KG1 (cell line): ENCODE measurements at regions not wholly inside any gene's neighbourhood (a gene's known extent, or its start where the extent isn't known, plus 50 kb on each side); places are given as distances from the start of the nearest gene placed in this dataset.
"Not testable (repeated sequence)": the region's sequence is repeated elsewhere in the genome, so short reads cannot be mapped to it uniquely, and the experiment has no call there.

ENCODE experiments used
- DNase-seq: peaks from one replicate; lab custom pipeline; 2025; lab: John Stamatoyannopoulos, UW

DNA sequence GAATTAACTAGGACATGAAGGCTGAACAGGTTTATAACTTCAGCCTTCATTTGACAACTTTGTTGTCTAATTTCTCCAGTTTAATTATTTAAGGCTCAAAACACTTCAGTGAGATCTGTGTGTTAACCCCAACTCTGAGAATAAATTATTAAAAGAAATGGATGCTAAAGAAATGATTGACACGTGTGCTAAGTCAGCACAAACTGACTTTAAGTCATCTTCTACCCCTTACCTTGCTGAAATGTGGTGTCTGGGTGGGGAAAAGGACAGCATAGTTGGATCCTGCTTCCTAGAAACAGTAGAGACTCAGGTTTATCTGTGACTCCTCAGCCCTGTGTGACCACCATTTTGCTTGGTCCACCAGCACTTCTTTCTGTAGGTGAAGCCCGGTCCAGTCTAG is 324.8 kb upstream of the NPSR1 start:
- DNase-seq, result no peak

DNA sequence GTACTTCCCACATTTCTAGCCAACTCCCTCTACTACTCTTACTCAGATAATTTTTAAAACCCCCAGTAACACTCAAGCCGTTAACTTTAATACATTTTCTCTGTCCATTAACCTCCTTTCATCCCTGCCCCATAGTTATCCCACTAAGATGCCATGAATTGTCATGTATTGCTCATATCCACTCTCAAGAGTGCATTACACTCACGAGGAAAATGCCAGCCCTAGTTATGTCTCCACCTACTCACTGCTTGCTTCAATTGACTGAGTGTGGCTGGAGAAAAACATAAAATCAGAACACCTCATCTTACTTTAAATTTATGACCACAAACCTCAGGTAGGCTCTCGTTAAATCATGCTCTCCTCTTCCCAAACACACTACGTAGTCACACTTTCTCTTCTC is 324.1 kb upstream of the NPSR1 start:
- DNase-seq, result no peak

DNA sequence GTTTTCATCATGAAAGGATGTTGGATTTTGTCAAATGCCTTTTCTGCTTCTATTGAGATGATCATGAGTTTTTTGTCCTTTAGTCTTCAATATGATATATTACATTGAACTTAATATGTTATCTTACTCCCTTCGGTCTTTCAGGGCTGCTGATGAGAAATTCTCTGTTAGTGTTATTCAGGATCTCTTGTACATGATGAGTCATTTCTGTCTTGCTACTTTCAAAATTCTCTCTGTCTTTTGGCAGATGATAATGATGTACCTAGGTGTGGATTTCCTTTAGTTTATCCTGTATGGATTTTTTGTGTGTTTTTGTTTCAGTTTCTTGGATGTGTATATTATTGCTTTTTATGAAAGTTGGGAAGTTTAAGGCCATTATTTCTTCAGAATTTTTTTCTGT is 320.9 kb upstream of the NPSR1 start:
- DNase-seq, result no peak

DNA sequence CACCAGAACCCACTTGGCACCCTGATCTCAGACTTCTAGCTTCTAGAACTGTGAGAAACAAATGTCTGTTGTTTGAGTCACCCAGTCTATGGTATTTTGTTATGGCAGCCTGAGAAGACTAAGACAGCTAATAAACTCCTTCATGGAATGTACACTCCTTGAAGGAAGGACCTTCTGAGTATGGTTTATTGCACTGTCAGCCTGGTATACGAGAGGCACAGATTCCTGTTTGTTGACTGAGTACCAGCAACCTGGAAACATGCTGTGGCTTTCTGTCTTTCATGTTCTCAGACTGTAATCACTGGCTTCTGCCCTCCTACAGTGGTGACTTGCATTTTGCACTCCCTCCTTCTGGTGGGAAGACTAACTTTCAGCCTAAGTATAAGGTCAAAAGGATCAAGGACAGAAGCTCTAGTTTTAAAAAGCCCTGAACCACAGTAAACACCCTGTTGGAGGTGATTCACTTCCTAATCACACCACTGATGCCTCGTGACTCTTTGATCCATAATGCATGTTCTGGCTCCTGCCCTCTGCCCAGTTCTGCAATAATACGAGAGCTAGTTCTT is 319.0 kb upstream of the NPSR1 start:
- no peak for DNase-seq

DNA sequence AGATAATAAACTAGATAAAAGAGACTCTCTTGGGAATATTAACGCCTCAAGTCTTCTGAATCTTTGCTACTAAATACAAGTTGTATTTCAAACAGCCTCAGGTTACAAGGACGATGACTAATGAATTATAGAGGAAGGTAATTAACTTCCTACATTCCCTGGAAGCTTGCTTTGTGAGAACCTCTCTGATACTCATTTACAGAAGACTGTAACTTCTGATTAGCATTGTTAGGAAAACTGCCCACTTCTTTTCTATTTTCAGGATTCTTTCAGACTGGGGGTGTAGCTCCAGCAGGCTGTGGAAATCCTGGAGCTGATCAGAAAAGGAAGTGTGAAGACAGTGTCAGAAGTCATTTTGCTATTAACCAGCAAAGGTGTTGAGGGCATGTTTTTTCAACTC is 316.7 kb upstream of the NPSR1 start:
- no peak for DNase-seq

DNA sequence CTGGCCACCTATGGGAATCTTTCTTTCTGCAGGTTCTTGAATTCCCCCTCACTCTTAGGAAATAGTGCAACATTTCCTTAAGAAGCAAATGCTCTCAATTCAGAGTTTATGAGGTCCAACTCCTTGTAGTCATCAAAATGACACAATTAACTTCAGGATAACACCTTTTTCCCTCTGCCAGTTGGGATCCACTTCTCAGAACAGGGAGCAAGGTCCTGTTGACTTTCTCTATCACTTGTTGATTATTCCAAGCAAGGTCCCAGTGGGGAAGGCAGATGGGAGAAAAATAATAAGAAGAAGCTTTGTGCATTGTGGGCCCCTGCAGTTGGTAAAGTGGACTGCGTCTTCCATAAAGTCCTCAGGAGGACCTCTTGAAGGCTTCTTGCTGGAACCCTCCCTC is 315.6 kb upstream of the NPSR1 start:
- no peak for DNase-seq

DNA sequence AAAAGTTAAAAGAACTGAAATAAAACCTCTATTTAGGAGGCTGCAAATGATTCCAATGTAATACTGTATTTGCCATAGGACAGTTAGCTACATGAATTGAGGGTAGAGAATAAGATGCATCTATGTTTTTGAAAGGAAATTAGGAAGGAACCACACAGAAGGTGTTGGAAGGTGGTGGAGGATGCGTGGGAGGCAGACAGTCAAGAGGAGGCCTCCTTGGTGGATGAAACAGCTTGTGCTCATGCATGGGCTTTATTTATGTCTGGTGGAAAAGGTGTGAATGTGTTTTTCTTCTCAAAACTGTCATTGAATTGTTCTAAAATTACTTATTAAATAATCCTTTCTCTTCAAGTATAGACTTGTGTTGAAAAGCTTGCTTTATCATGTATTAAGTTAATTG is 314.4 kb upstream of the NPSR1 start:
- DNase-seq, result no peak

DNA sequence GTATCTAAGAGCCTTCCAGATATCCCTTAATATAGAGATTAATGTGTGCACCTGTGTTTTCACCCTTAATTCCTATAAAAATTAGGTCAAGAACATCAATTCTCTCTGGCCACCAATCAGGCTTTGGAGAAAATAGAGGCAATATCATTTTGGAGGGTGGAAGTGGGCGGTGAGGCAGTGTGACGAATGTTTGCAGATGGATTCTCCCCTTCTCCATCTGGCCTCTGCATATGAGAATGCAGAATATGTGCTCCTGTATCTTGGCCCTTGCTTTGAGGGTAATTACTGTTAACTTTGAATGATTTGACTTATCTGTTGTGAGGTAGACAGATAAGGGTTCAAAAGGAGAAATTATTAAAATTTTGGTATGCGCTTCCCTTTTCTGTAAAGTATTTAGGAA is 304.0 kb upstream of the NPSR1 start:
- DNase-seq, result no peak

DNA sequence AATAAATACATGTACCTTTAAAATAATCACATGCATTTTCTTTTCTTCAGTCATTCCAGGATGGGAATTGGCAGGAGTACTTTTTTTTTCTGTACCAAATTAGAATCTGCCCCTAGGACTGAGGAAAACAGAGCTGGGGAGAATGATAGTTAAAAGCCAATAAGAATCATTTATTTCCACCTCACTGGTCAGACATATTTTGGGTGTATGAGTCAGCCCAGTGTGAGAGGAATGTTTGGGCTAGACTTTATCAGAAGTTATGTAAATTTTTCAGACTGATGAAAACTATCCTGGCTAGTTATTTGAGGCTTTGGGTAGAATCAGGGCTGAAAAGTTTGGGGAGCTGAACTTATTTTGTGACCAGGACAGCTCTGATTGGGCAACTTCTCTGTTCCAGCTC is 303.1 kb upstream of the NPSR1 start:
- DNase-seq, result no peak

DNA sequence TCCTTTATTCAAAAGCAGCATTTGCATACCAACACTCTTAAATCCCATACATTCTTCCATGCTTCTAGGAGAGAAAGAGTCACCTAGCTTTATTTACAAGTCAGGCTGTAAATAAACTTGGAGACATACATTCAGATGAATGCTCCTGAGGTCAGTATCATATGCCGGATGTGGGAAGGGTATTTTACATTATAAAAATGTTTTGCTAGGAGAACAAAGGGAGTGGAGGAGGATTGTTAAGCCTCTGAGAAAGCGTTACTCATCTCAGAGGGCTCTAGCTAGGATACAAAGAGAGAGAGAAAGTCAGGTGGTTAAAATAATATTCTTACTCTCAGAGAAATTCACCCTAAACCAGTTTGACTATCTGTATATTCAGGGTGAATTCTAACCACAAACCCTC is 300.9 kb upstream of the NPSR1 start:
- no peak for DNase-seq

DNA sequence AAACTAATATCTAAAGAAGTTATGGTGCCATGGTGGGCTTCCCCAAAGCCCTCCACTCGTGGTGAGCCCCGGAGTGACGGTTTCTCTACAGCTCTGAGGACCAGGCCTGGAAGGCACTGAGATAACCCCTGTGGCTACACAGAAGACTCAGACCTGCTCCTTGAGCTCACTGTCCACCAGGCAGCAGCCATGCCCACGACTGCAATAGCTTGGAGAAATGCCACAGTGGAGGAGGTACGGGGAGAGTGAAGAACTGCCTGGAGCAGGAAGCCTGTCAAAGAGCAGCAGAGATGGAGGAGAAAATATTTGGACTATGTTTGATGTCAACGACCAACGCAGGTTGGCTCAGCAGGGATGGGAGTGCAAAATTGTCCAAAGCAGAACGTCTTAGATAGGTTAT is 300.1 kb upstream of the NPSR1 start:
- DNase-seq, result no peak

DNA sequence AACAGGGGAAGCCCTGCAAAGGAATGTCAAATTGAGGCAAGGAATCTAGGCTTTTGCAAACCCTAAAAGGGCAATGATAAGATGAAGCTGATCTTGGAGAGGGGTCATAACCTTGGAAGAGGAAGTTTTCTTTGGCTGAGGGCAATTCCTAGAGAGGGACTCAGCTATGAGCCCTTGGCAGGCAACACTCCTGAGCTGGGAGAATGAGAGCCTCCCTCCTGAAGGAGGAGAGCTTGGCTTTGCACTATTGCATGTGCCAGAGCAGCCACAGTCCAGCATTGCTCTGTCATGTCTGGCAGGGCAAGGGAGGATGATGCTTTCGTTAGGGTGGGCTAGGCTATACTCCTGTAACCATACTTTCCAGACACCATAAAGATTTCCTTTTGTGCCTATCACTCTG is 299.4 kb upstream of the NPSR1 start:
- DNase-seq, result not testable (repeated sequence)

DNA sequence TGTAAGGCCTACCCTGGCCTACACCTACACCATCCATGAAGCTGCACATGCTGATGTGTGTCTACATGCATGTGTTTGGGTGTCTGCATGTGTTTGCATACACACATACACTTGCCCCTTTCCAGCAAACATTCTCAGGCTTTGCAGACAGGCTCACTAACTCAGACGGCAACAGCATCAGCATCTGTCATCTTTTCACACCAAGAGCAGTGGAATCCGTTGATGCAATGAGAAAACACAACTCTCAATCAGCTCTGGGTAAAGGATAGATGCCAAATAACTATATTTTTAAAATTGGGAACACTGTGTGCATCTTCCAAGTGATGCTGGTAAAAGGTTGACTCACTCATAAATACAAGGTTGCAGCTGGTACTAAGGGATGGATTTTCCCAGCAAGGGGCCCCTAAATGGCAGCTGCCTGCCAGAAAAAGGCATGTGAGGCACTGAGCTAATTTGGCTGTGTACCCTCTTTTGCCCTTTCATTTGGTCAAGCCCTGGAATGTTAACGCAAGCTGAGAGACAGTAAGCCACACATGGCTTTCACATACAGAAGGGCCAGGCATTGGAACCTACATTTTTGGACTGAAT is 296.3 kb upstream of the NPSR1 start:
- DNase-seq, result no peak

DNA sequence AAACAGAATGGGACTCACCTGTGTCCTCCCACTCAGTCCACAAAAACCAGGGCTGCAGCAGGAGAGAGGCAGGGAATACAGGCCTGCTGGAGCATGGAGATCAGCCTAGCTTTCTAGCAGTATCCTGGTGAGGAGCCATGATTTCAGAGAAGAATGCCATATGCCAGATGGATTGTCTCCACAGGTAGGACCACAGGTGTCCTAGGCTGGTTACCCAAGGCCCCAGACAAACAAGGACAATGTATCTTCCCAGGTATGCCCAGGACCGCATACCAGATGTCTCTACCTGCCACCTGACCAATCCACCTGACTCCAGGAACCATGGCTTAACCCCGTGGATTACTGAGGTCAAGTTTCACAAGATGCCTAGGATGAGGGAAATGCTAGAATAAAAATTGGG is 295.4 kb upstream of the NPSR1 start:
- DNase-seq, result no peak

DNA sequence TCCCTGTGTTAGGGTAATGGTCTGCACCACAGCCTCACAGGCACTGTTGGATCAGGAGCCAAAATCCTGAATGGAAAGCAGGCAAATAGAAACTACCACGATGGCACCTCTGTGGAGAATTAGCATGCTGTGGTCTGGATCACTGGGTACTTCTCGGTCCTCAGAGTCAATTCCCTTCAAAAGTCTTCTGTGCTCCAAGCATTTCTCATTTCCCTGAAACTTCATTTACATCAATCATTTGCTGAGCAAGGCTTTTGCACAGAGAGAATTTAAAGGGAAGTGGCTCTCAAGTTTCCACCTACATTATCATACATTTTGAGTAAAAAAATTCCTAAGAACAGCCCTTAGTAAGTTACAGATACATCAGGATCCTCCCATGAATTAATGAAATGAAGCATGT is 293.9 kb upstream of the NPSR1 start:
- no peak for DNase-seq

DNA sequence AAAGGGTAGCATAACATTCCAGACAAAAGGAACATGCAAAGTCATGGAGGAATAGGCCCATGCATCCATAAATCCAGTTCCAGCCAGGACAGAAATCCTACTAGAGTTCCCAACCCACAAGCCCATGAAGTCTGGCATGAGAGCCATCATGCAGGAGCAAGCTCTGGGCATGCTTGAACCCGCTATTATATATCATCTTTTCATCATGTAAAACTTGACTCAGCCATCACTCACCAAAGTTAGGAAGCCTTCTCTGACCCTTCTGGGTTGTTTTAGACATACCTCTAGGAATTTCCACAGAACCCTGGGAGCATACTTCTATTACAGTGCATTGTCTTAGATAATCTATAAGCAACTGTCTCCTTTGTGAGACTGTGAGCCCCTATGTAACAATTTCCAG is 293.0 kb upstream of the NPSR1 start:
- DNase-seq, result no peak

DNA sequence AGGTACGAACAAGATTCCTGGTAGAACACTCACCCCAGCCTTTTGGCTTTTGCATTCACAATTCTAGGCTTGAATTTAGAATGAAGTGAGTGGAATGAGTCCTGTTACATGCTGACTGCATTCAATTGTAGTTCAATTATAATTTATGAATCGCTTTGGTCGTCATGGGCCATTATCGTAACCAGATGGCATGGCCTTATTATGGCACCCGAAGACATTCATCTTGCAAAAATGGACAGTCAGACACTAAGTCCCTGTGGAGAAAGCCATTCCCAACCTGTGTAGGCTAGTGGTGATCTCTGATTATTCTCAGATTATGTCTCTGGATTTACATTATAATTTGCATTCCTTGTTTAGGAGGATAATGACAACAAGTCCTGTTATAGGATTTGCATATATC is 292.4 kb upstream of the NPSR1 start:
- no peak for DNase-seq

DNA sequence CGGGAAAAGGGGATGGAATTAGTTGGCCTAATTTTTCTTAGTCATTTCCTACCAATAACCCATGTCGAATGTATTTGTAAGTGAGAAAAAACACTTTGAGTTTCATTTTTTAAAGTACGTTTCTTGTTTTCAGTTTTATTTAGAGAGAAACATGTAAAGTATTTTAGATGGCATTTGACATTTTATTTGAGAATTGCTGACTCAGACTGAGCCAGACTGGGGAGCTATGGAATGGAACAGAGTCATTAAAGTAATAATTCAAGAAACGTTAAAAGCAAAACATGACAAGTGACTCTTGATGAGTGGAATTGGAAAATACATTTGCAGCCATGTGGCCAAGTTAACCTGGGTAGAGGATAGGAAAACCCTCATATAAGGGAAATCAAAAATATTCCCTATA is 286.1 kb upstream of the NPSR1 start:
- no peak for DNase-seq

DNA sequence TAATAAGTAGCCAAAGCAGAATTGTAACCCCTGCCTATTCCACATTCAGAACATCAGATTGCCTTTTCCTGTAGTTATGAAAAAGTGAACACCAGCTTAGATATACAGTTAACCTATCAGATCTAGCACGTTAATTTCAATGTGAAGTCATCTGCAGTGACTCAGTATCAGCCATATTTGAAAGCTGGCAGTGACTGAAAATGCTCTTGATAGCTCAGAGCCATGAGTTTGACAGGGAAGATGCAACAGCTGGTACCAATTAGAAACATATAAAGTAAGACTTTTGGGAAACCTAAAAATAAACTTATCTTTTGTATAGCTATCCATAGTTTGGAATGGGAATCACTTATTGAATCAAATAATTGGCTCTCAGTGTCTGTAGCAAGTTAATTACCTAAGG is 284.1 kb upstream of the NPSR1 start:
- no peak for DNase-seq

DNA sequence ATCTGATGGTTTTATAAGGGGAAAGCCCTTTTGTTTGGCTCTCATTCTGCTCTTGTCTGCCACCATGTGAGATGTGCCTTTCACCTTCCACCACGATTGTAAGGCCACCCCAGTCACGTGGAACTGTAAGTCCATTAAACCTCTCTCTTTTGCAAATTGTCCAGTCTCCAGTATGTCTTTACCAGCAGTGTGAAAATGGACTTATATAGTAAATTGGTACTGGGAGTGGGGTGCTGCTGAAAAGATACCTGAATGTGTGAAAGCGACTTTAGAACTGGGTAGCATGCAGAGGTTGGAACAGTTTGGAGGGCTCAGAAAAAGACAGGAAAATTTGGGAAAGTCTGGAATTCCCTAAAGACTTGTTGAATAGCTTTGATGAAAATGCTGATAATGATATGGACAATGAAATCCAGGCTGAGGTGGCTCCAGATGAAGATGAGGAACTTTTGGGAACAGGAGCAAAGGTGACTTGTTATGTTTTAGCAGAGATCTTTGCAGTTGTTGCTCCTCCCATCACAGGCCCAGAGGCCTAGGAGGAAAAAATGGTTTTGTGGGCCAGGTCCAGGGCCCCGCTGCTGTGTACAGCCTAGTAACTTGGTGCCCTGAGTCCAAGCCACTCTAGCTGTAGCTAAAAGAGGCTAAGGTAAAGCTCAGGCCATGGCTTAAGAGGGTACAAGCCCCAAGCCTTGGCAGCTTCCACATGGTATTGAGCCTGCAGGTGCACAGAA is 275.7 kb upstream of the NPSR1 start:
- no peak for DNase-seq

DNA sequence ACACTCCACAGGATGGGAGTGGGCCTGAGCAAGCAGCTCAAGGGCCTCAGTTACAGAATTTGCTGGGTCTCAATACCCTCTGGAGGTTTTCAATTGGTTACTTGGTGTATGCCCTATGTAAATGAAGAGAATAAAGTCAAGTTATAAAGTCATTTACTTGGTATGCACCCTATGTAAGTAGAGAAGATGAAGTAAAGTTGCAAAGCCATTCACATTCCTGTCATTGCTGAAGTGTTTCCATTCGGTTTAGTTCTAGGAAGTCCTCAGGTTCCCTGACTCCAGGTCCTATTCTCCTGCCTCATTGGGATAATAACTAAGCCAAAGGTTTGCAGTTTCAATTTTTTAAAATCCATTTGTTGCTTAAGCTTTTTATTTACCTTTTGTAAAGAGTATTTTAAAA is 272.6 kb upstream of the NPSR1 start:
- no peak for DNase-seq

DNA sequence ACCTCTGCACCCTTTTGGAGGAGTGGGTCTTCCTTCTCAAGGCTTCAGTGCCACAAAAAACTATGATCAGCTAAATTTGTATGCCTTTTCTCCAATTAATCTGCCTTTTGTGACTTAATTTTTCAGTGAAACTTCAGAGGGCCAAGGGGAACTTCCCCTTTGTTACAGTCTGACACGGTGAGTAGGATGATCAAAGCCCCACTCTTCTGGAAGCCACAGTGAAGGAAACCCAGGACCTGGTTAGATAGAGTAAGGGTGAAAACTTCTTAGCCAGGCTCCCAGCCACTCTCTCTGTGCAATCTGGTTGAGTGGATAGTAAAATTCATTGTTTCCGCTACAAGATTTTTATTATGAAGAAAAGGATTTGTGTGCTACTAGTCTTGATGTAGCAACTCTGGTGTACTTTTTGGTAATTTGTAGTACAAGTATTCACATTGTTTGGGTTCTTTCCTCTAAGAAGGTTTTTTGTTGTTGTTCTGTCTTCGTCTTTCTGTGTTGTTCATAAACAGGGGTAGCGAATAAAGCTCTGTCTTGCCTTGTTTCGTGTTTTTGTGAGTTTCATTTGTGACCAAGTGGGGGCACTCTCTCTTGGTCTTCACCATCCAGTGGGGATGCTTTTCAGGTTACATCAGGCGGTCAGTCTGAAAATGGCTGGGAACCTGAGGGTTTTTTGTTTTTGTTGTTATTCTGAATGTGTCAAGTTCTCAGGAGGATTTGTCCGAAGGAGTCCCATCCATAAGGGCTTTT is 268.5 kb upstream of the NPSR1 start:
- no peak for DNase-seq

DNA sequence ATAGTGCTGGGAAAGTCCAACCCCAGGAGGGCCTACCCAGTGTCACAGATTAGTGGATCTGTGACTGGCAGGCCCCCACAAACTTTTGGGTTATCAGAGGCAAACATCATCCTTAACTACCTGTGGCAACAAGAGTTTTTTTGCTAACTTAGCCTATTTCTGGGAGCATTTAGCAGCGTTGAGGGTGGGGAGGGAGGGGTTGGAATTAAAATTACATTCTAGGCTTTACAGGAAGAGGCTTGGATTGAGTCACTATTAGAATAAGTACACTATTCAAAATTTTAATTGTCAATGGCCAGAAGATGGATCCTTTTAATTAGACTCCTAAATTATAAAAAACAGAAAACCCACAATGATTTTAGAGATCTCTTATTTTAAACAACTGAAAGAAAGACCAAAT is 267.9 kb upstream of the NPSR1 start:
- DNase-seq, result no peak
